HepG2 (cell line): ENCODE measurements at regions not wholly inside any gene's neighbourhood (a gene's known extent, or its start where the extent isn't known, plus 50 kb on each side); places are given as distances from the start of the nearest gene placed in this dataset.

Experiments used
- ATAC-seq: fragments of 200-7000 bp; cut with Tn5 transposase; 3 replicates; pipeline ENCODE4 v1.9.1; 2020; ENCODE audit warnings: mild to moderate bottlenecking, moderate library complexity
- BruUV-seq: library from RNA; stranded (reverse); fragments of 400-500 nt; replicated peaks from 2 replicates; lab custom pipeline; 2021; lab: Mats Ljungman, UMichigan
- CTCF ChIA-PET: fragments of 300-600 bp; formaldehyde crosslinking; extraction: SDS; loops from one replicate; lab custom pipeline; 2021; ENCODE audit warnings: low total read pairs, inconsistent platforms, low intra/inter-chr PET ratio; lab: Yijun Ruan, JAX
- POLR2A ChIA-PET: fragments of 350-600 bp; sonication (Branson Sonifier 250); formaldehyde crosslinking; loops from one replicate; lab custom pipeline; 2020; ENCODE audit warnings: antibody characterized with exemption, inconsistent platforms; lab: Yijun Ruan, JAX
- DNase-seq: peaks from one replicate; pipeline ENCODE4 v3.0.0-alpha.2; 2015; ENCODE audit warnings: low spot score
- FAIRE-seq: peaks from 3 replicates; lab custom pipeline; 2011; peaks lifted over from hg19 to GRCh38; lab: Jason Lieb, UNC
- H2AFZ ChIP-seq: one replicate; pipeline ENCODE4 v1.6.1; 2011; ENCODE audit warnings: low read length, inconsistent platforms
- H3K27ac ChIP-seq: fragments of 300-600 bp; 3 replicates; pipeline ENCODE4 v1.8.0; 2011; ENCODE audit warnings: mixed run types, mild to moderate bottlenecking, mixed read lengths, low read length, inconsistent platforms; ENCODE audit not compliant: insufficient read depth; ENCODE audit errors: extremely low read length
- H3K27me3 ChIP-seq, 2 experiments: fragments of 200-600 bp in 1 of 2; 2 replicates in 1 of 2; 3 replicates in 1 of 2; pipeline versions ENCODE4 v1.6.0 to v1.8.0; 2011; ENCODE audit warnings: low read length in 2 of 2, mild to moderate bottlenecking in 2 of 2, moderate library complexity in 2 of 2, inconsistent platforms in 1 of 2; ENCODE audit not compliant: insufficient read depth in 2 of 2, control insufficient read depth in 1 of 2
- H3K36me3 ChIP-seq, 2 experiments: fragments of 200-600 bp in 1 of 2; replicated peaks in 1 of 2; 2 replicates in 1 of 2; 3 replicates in 1 of 2; pipeline versions ENCODE4 v1.5.1 to v1.8.0; 2011; ENCODE audit warnings: low read length in 2 of 2, inconsistent platforms in 1 of 2; ENCODE audit not compliant: insufficient read depth in 2 of 2, control insufficient read depth in 1 of 2
- H3K4me1 ChIP-seq: 2 replicates; pipeline ENCODE4 v1.5.1; 2012; ENCODE audit warnings: low read length, inconsistent platforms; ENCODE audit not compliant: insufficient read depth
- H3K4me2 ChIP-seq: 2 replicates; pipeline ENCODE4 v1.6.0; 2011; ENCODE audit warnings: low read depth, low read length, inconsistent platforms
- H3K4me3 ChIP-seq, 3 experiments: fragments of 200-600 bp in 1 of 3; sonication (generic), shearing (Covaris generic) in 1 of 3; replicated peaks in 1 of 3; 2 replicates each; pipeline ENCODE4 v1.5.1; 2011 to 2016; ENCODE audit warnings: low read length in 3 of 3, inconsistent platforms in 2 of 3, low read depth in 2 of 3, mild to moderate bottlenecking in 2 of 3, control low read depth in 1 of 3, mixed read lengths in 1 of 3; ENCODE audit not compliant: insufficient read depth in 1 of 3
- H3K79me2 ChIP-seq: one replicate; pipeline ENCODE4 v1.6.1; 2011; ENCODE audit warnings: low read length, inconsistent platforms; ENCODE audit not compliant: insufficient read depth
- H3K9ac ChIP-seq: 2 replicates; pipeline ENCODE4 v1.6.0; 2011; ENCODE audit warnings: mild to moderate bottlenecking, low read depth, low read length, inconsistent platforms; ENCODE audit not compliant: insufficient read depth
- H3K9me3 ChIP-seq: 2 replicates; pipeline ENCODE4 v1.5.1; 2012; ENCODE audit warnings: mild to moderate bottlenecking, low read length
- H4K20me1 ChIP-seq: 2 replicates; pipeline ENCODE4 v1.6.0; 2011; ENCODE audit warnings: inconsistent platforms, mild to moderate bottlenecking, low read length, moderate library complexity; ENCODE audit not compliant: insufficient read depth
- HIVEP1 ChIP-seq: sonication (generic); formaldehyde crosslinking; IDR thresholded peaks from 2 replicates; pipeline ENCODE4 v1.4.0; 2020; ENCODE audit warnings: mild to moderate bottlenecking, missing genetic modification reagents
- MTF2 ChIP-seq: sonication (generic); formaldehyde crosslinking; IDR thresholded peaks from 2 replicates; pipeline ENCODE4 v1.5.0; 2020; ENCODE audit warnings: missing genetic modification reagents, borderline replicate concordance
- RARG ChIP-seq: sonication (generic); formaldehyde crosslinking; IDR thresholded peaks from 2 replicates; pipeline ENCODE4 v1.4.0; 2020; ENCODE audit warnings: low read depth, mild to moderate bottlenecking, missing genetic modification reagents
- SRF ChIP-seq: IDR thresholded peaks from 2 replicates; pipeline ENCODE4 v1.6.1; 2011; ENCODE audit warnings: mild to moderate bottlenecking, low read depth, low read length, moderate library complexity
- SRSF9 ChIP-seq: fragments of 200-400 bp; formaldehyde crosslinking; IDR thresholded peaks from 2 replicates; pipeline ENCODE4 v1.6.1; 2018; ENCODE audit warnings: borderline replicate concordance, mild to moderate bottlenecking, low read depth, low read length; ENCODE audit not compliant: insufficient read depth, poor library complexity, severe bottlenecking
- YY1 ChIP-seq: IDR thresholded peaks from 2 replicates; pipeline ENCODE4 v1.6.1; 2011; ENCODE audit warnings: low read length, low read depth, moderate library complexity, mild to moderate bottlenecking; ENCODE audit not compliant: insufficient read depth, insufficient replicate concordance
- ZKSCAN8 ChIP-seq: IDR thresholded peaks from 2 replicates; pipeline ENCODE4 v1.6.1; 2016; ENCODE audit warnings: borderline replicate concordance, missing genetic modification reagents, missing compliant biosample characterization
- ZNF160 ChIP-seq: sonication (generic); formaldehyde crosslinking; IDR thresholded peaks from 2 replicates; pipeline ENCODE4 v1.8.0; 2022; ENCODE audit warnings: mild to moderate bottlenecking, inconsistent platforms, missing genetic modification reagents
- ZNF333 ChIP-seq: sonication (generic); formaldehyde crosslinking; IDR thresholded peaks from 2 replicates; pipeline ENCODE4 v1.4.0; 2020; ENCODE audit warnings: mild to moderate bottlenecking, missing genetic modification reagents, borderline replicate concordance
- ZNF530 ChIP-seq: sonication (generic); formaldehyde crosslinking; IDR thresholded peaks from 2 replicates; pipeline ENCODE4 v1.5.0; 2020; ENCODE audit warnings: low read depth, mild to moderate bottlenecking, missing genetic modification reagents
- ZNF615 ChIP-seq: sonication (generic); formaldehyde crosslinking; IDR thresholded peaks from 2 replicates; pipeline ENCODE4 v1.5.0; 2020; ENCODE audit warnings: mild to moderate bottlenecking, missing genetic modification reagents, borderline replicate concordance
- WGBS: methylation state at CpG from one replicate; pipeline ENCODE4 v1.1.6; 2017; ENCODE audit warnings: low lambda C conversion rate; 5-methylcytosine and 5-hydroxymethylcytosine counted together
- in situ Hi-C: cut with HindIII; loops from 2 replicates; pipeline ENCODE4 v1.10.0; 2017; ENCODE audit warnings: low pct_unique_long_range_greater_than_20kb; ENCODE audit not compliant: extremely low pct_ligation_motif_present
- intact Hi-C: fragments of 100-400 bp; cut with micrococcal nuclease; formaldehyde crosslinking; loops from one replicate; pipeline ENCODE4 v1.10.0; 2022; ENCODE audit not compliant: unreplicated experiment
- TF ChIP-seq, protein P1 (sequence below): sonication (generic); formaldehyde crosslinking; IDR thresholded peaks from 2 replicates; pipeline ENCODE4 v1.4.0; 2020; ENCODE audit warnings: missing genetic modification reagents, low read depth, mild to moderate bottlenecking, borderline replicate concordance
- TF ChIP-seq, protein P2 (sequence below): sonication (generic); formaldehyde crosslinking; conservative IDR thresholded peaks from 2 replicates; pipeline ENCODE4 v1.8.0; 2022; ENCODE audit warnings: missing genetic modification reagents
- TF ChIP-seq, protein P3 (sequence below): sonication (generic); formaldehyde crosslinking; IDR thresholded peaks from 2 replicates; pipeline ENCODE4 v1.5.1; 2020; ENCODE audit warnings: mild to moderate bottlenecking, moderate library complexity, missing genetic modification reagents
- TF ChIP-seq, protein P4 (sequence below): sonication (generic); formaldehyde crosslinking; IDR thresholded peaks from 2 replicates; pipeline ENCODE4 v1.5.0; 2020; ENCODE audit warnings: missing genetic modification reagents
- TF ChIP-seq, protein P5 (sequence below): sonication (generic); formaldehyde crosslinking; IDR thresholded peaks from 2 replicates; pipeline ENCODE4 v1.8.0; 2022; ENCODE audit warnings: mild to moderate bottlenecking, missing genetic modification reagents, borderline replicate concordance
- TF ChIP-seq, protein P6 (sequence below): sonication (generic); formaldehyde crosslinking; conservative IDR thresholded peaks from 2 replicates; pipeline ENCODE4 v1.4.0; 2020; ENCODE audit warnings: missing genetic modification reagents

DNA sequence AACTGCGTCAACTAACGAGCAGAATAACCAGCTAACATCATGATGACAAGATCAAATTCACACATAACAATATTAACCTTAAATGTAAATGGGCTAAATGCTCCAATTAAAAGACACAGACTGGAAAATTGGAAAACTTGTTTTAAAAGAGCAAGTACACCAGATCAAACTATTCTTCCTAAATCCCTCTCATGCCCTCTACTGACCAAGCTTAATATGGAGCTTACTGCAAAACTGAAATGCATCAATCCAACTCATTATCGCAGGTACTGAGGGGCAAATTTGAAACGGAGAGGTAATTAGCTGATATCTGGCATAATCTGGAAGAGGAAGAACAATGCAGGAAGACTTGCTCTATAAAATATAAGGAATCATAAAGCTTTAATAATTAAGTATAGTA lies 1223.8 kb downstream of the NXPH1 start:
- TF ChIP-seq SRSF9 (no peak), MTF2 (CRISPR knock-in tag) (no peak), RARG (CRISPR knock-in tag) (no peak), HIVEP1 (no peak), YY1 (no peak), ZNF615 (no peak), ZNF333 (CRISPR knock-in tag) (no peak), SRF (no peak), ZKSCAN8 (CRISPR knock-in tag) (no peak), ZNF160 (CRISPR knock-in tag) (no peak), ZNF530 (no peak)
- TF ChIP-seq, protein P1, sequence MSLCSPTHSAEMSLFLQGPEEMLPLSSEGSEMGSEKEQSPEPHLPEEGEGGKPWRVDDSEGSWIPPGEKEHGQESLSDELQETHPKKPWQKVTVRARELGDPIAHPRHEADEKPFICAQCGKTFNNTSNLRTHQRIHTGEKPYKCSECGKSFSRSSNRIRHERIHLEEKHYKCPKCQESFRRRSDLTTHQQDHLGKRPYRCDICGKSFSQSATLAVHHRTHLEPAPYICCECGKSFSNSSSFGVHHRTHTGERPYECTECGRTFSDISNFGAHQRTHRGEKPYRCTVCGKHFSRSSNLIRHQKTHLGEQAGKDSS, result no peak
- TF ChIP-seq, protein P2, sequence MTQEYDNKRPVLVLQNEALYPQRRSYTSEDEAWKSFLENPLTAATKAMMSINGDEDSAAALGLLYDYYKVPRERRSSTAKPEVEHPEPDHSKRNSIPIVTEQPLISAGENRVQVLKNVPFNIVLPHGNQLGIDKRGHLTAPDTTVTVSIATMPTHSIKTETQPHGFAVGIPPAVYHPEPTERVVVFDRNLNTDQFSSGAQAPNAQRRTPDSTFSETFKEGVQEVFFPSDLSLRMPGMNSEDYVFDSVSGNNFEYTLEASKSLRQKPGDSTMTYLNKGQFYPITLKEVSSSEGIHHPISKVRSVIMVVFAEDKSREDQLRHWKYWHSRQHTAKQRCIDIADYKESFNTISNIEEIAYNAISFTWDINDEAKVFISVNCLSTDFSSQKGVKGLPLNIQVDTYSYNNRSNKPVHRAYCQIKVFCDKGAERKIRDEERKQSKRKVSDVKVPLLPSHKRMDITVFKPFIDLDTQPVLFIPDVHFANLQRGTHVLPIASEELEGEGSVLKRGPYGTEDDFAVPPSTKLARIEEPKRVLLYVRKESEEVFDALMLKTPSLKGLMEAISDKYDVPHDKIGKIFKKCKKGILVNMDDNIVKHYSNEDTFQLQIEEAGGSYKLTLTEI (CRISPR knock-in tag), result no peak
- TF ChIP-seq, protein P3, sequence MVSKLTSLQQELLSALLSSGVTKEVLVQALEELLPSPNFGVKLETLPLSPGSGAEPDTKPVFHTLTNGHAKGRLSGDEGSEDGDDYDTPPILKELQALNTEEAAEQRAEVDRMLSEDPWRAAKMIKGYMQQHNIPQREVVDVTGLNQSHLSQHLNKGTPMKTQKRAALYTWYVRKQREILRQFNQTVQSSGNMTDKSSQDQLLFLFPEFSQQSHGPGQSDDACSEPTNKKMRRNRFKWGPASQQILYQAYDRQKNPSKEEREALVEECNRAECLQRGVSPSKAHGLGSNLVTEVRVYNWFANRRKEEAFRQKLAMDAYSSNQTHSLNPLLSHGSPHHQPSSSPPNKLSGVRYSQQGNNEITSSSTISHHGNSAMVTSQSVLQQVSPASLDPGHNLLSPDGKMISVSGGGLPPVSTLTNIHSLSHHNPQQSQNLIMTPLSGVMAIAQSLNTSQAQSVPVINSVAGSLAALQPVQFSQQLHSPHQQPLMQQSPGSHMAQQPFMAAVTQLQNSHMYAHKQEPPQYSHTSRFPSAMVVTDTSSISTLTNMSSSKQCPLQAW (CRISPR knock-in tag), result no peak
- TF ChIP-seq, protein P4, sequence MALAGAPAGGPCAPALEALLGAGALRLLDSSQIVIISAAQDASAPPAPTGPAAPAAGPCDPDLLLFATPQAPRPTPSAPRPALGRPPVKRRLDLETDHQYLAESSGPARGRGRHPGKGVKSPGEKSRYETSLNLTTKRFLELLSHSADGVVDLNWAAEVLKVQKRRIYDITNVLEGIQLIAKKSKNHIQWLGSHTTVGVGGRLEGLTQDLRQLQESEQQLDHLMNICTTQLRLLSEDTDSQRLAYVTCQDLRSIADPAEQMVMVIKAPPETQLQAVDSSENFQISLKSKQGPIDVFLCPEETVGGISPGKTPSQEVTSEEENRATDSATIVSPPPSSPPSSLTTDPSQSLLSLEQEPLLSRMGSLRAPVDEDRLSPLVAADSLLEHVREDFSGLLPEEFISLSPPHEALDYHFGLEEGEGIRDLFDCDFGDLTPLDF (CRISPR knock-in tag), result no peak
- TF ChIP-seq, protein P5, sequence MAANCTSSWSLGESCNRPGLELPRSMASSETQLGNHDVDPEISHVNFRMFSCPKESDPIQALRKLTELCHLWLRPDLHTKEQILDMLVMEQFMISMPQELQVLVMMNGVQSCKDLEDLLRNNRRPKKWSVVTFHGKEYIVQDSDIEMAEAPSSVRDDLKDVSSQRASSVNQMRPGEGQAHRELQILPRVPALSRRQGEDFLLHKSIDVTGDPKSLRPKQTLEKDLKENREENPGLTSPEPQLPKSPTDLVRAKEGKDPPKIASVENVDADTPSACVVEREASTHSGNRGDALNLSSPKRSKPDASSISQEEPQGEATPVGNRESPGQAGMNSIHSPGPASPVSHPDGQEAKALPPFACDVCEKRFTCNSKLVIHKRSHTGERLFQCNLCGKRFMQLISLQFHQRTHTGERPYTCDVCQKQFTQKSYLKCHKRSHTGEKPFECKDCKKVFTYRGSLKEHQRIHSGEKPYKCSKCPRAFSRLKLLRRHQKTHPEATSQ, result no peak
- TF ChIP-seq, protein P6, sequence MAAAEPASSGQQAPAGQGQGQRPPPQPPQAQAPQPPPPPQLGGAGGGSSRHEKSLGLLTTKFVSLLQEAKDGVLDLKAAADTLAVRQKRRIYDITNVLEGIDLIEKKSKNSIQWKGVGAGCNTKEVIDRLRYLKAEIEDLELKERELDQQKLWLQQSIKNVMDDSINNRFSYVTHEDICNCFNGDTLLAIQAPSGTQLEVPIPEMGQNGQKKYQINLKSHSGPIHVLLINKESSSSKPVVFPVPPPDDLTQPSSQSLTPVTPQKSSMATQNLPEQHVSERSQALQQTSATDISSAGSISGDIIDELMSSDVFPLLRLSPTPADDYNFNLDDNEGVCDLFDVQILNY (CRISPR knock-in tag), result no peak
- Histone ChIP-seq H3K4me3 (no peak overlapping the region), H3K27me3 (no peaks in the 10 kb centered on the region), H3K9me3 (peaks cover 37% of the 10 kb centered on the region), H3K27ac (no peak overlapping the region), H3K4me1 (no peaks in the 10 kb centered on the region), H3K9ac (no peak overlapping the region), H3K36me3 (no peaks in the 10 kb centered on the region), H2AFZ (no peak overlapping the region), H3K79me2 (no peaks in the 10 kb centered on the region), H4K20me1 (no peaks in the 10 kb centered on the region), H3K4me2 (no peak overlapping the region)
- 9% methylated on average over 4 of the region's 4 CpGs for WGBS
- FAIRE-seq, result no peak
- BruUV-seq, result no TSS peak
- DNase-seq, result no peak
- intact Hi-C loops, result no loop called here
- in situ Hi-C loops, result no loop called here
- POLR2A ChIA-PET, result no interaction called here
- no peak for ATAC-seq
- CTCF ChIA-PET, result no interaction called here
